Tibial nerve (tissue), 4 donors: ENCODE measurements at regions not wholly inside any gene's neighbourhood (a gene's known extent, or its start where the extent isn't known, plus 50 kb on each side); places are given as distances from the start of the nearest gene placed in this dataset.

Experiments
- DNase-seq, 2 donors: peaks; one replicate each; pipeline ENCODE4 v3.0.0-alpha.2; 2019; ENCODE audit warnings: low spot score in 2 of 2
- H3K27ac ChIP-seq, 4 donors: fragments of 200-600 bp; sonication (generic) in 3 of 4; one replicate each; pipeline ENCODE4 v1.5.1; 2017 to 2019; ENCODE audit warnings: mild to moderate bottlenecking in 1 of 4
- H3K27me3 ChIP-seq, 2 donors: fragments of 200-600 bp; sonication (generic) in 1 of 2; one replicate each; pipeline versions ENCODE4 v1.5.1 to v1.6.0; 2017 to 2019
- H3K36me3 ChIP-seq, 3 donors: fragments of 200-600 bp; sonication (generic); one replicate each; pipeline ENCODE4 v1.5.1; 2018 to 2019
- H3K4me1 ChIP-seq, 4 donors: fragments of 200-600 bp; sonication (generic) in 3 of 4; one replicate each; pipeline ENCODE4 v1.5.1; 2017 to 2019
- H3K4me3 ChIP-seq, 4 donors: fragments of 200-600 bp; sonication (generic) in 3 of 4; one replicate each; pipeline ENCODE4 v1.5.1; 2017 to 2019; ENCODE audit warnings: mild to moderate bottlenecking in 1 of 4, moderate library complexity in 1 of 4
- H3K9me3 ChIP-seq, 4 donors: fragments of 200-600 bp; sonication (generic) in 3 of 4; one replicate each; pipeline ENCODE4 v1.5.1; 2017 to 2019
- CTCF ChIP-seq, 5 experiments: fragments of 200-600 bp in 3 of 5; fragments of 450-650 bp in 2 of 5; sonication (generic) in 3 of 5; IDR thresholded peaks; one replicate each; pipeline ENCODE4 v1.5.1; 2016 to 2019; ENCODE audit warnings: antibody characterized with exemption in 5 of 5, mild to moderate bottlenecking in 3 of 5, moderate library complexity in 2 of 5
- EP300 ChIP-seq, 2 donors: sonication (generic); formaldehyde crosslinking; IDR thresholded peaks; one replicate each; pipeline ENCODE4 v1.6.1; 2017; ENCODE audit warnings: antibody characterized with exemption in 2 of 2, mild to moderate bottlenecking in 1 of 2
- POLR2A ChIP-seq, 2 donors: fragments of 450-650 bp; IDR thresholded peaks; one replicate each; pipeline ENCODE4 v1.6.1; 2017; ENCODE audit warnings: antibody characterized with exemption in 2 of 2, mild to moderate bottlenecking in 2 of 2, moderate library complexity in 2 of 2
- WGBS, 2 donors: methylation state at CpG; one replicate each; pipeline ENCODE4 v1.1.5; 2018; 5-methylcytosine and 5-hydroxymethylcytosine counted together

GRCh38 chr7:69452797-69453196 lies 145.5 kb upstream of the AUTS2 start:
- 96 to 98% methylated on average over 2 of the region's 2 CpGs for WGBS, 2 donors

GRCh38 chr7:69457595-69458504 lies 140.4 kb upstream of the AUTS2 start:
- no peaks in the 10 kb centered on the region for H3K27me3 ChIP-seq
- no peaks in the 10 kb centered on the region for H3K36me3 ChIP-seq
- TF ChIP-seq EP300 (IDR thresholded peaks at IDR 0.05) (no peak), POLR2A (IDR thresholded peaks at IDR 0.05) (no peak), CTCF (IDR thresholded peaks at IDR 0.05) (no peak)
- H3K9me3 ChIP-seq: no peaks in the 10 kb centered on the region
- no peak overlapping the region for H3K27ac ChIP-seq
- 28 to 34% methylated on average over 9 of the region's 9 CpGs for WGBS, 2 donors
- H3K4me3 ChIP-seq: no peak overlapping the region
- peak in 1 of 2 donors; percentile 16 for DNase-seq
- H3K4me1 ChIP-seq: peaks cover 0 to 12% (median 0%) of the 10 kb centered on the region in 4 donors

More at GRCh38 chr7:69452797-69453196, 145.5 kb upstream of the AUTS2 start:
- no peaks in the 10 kb centered on the region for H3K27me3 ChIP-seq
- H3K9me3 ChIP-seq: no peaks in the 10 kb centered on the region
- no peak overlapping the region for H3K4me3 ChIP-seq
- no peak for DNase-seq
- H3K36me3 ChIP-seq: no peaks in the 10 kb centered on the region
- no peak for TF ChIP-seq POLR2A (IDR thresholded peaks at IDR 0.05)
- no peak for TF ChIP-seq CTCF (IDR thresholded peaks at IDR 0.05)
- TF ChIP-seq EP300 (IDR thresholded peaks at IDR 0.05): no peak
- H3K4me1 ChIP-seq: peaks cover 0 to 11% (median 0%) of the 10 kb centered on the region in 4 donors
- H3K27ac ChIP-seq: no peak overlapping the region

GRCh38 chr7:69464035-69464434 lies 134.2 kb upstream of the AUTS2 start:
- H3K4me1 ChIP-seq: no peaks in the 10 kb centered on the region
- no peak overlapping the region for H3K4me3 ChIP-seq
- no peak overlapping the region for H3K27ac ChIP-seq
- H3K36me3 ChIP-seq: no peaks in the 10 kb centered on the region
- TF ChIP-seq POLR2A (IDR thresholded peaks at IDR 0.05): no peak
- TF ChIP-seq EP300 (IDR thresholded peaks at IDR 0.05): no peak
- TF ChIP-seq CTCF (IDR thresholded peaks at IDR 0.05): no peak
- no peaks in the 10 kb centered on the region for H3K27me3 ChIP-seq
- 93 to 94% methylated on average over 3 of the region's 3 CpGs for WGBS, 2 donors
- DNase-seq: no peak
- H3K9me3 ChIP-seq: peaks cover 0 to 11% (median 0%) of the 10 kb centered on the region in 4 donors

GRCh38 chr7:69465262-69465661 lies 133.0 kb upstream of the AUTS2 start:
- 31 to 33% methylated on average over 1 of the region's 1 CpG for WGBS, 2 donors
- H3K27me3 ChIP-seq: no peaks in the 10 kb centered on the region
- peaks cover 0 to 19% (median 0%) of the 10 kb centered on the region in 4 donors for H3K9me3 ChIP-seq
- no peak overlapping the region for H3K27ac ChIP-seq
- no peaks in the 10 kb centered on the region for H3K4me1 ChIP-seq
- no peak overlapping the region for H3K4me3 ChIP-seq
- no peak for DNase-seq
- H3K36me3 ChIP-seq: no peaks in the 10 kb centered on the region
- TF ChIP-seq POLR2A (IDR thresholded peaks at IDR 0.05) (no peak), CTCF (IDR thresholded peaks at IDR 0.05) (no peak), EP300 (IDR thresholded peaks at IDR 0.05) (no peak)

GRCh38 chr7:69467826-69468225 lies 130.4 kb upstream of the AUTS2 start:
- no peaks in the 10 kb centered on the region for H3K27me3 ChIP-seq
- no peaks in the 10 kb centered on the region for H3K36me3 ChIP-seq
- no peaks in the 10 kb centered on the region for H3K4me1 ChIP-seq
- DNase-seq: no peak
- H3K27ac ChIP-seq: no peak overlapping the region
- peaks cover 0 to 22% (median 0%) of the 10 kb centered on the region in 4 donors for H3K9me3 ChIP-seq
- no peak overlapping the region for H3K4me3 ChIP-seq
- no peak for TF ChIP-seq POLR2A (IDR thresholded peaks at IDR 0.05)
- no peak for TF ChIP-seq CTCF (IDR thresholded peaks at IDR 0.05)
- TF ChIP-seq EP300 (IDR thresholded peaks at IDR 0.05): no peak
- 83 to 100% methylated on average over 1 of the region's 1 CpG for WGBS, 2 donors
